OCI-LY1 (cell line): ENCODE measurements at regions not wholly inside any gene's neighbourhood (a gene's known extent, or its start where the extent isn't known, plus 50 kb on each side); places are given as distances from the start of the nearest gene placed in this dataset.

Experiments
- H2AFZ ChIP-seq: fragments of 200-600 bp; sonication (generic), shearing (Covaris generic); 2 replicates; pipeline ENCODE4 v1.6.0; 2014; ENCODE audit warnings: antibody characterized with exemption, mild to moderate bottlenecking, low read length
- H3F3A ChIP-seq: fragments of 200-600 bp; sonication (generic), shearing (Covaris generic); 2 replicates; pipeline ENCODE4 v1.6.0; 2014; ENCODE audit warnings: mild to moderate bottlenecking, antibody characterized with exemption, low read length, moderate library complexity; ENCODE audit not compliant: insufficient read depth
- H3K27ac ChIP-seq: fragments of 200-600 bp; sonication (generic); 2 replicates; pipeline ENCODE4 v1.5.1; 2014; ENCODE audit warnings: low read length, mixed run types, mild to moderate bottlenecking, low read depth; ENCODE audit not compliant: poor library complexity, severe bottlenecking
- H3K27me3 ChIP-seq: fragments of 200-600 bp; sonication (generic); 2 replicates; pipeline ENCODE4 v1.6.0; 2014; ENCODE audit warnings: antibody characterized with exemption, mild to moderate bottlenecking, low read length, moderate library complexity; ENCODE audit not compliant: insufficient read depth
- H3K36me3 ChIP-seq: fragments of 200-600 bp; sonication (generic); 2 replicates; pipeline ENCODE4 v1.6.1; 2014; ENCODE audit warnings: mild to moderate bottlenecking, antibody characterized with exemption, low read length, moderate library complexity, mixed read lengths; ENCODE audit not compliant: insufficient read depth
- H3K4me1 ChIP-seq: fragments of 200-600 bp; sonication (generic); 2 replicates; pipeline ENCODE4 v1.5.1; 2014; ENCODE audit warnings: mild to moderate bottlenecking, low read length, moderate library complexity; ENCODE audit not compliant: insufficient read depth, severe bottlenecking
- H3K4me2 ChIP-seq: fragments of 200-600 bp; sonication (generic), shearing (Covaris generic); 2 replicates; pipeline ENCODE4 v1.6.1; 2014; ENCODE audit warnings: low read length
- H3K4me3 ChIP-seq: fragments of 200-600 bp; sonication (generic); 2 replicates; pipeline ENCODE4 v1.5.1; 2014; ENCODE audit warnings: low read length, low read depth, mild to moderate bottlenecking, mixed read lengths; ENCODE audit not compliant: poor library complexity, severe bottlenecking
- H3K79me2 ChIP-seq: fragments of 200-600 bp; shearing (Covaris generic); 2 replicates; pipeline ENCODE4 v1.6.1; 2016; ENCODE audit warnings: mixed run types, low read length, mixed read lengths; ENCODE audit not compliant: insufficient read depth
- H3K9ac ChIP-seq: fragments of 200-600 bp; sonication (generic), shearing (Covaris generic); 2 replicates; pipeline ENCODE4 v1.6.1; 2014; ENCODE audit warnings: mild to moderate bottlenecking, low read length, mixed read lengths
- H3K9me2 ChIP-seq: fragments of 200-600 bp; sonication (generic), shearing (Covaris generic); 2 replicates; pipeline ENCODE4 v1.6.1; 2014; ENCODE audit warnings: low read depth, mild to moderate bottlenecking, low read length, mixed read lengths
- H3K9me3 ChIP-seq: fragments of 200-600 bp; shearing (Covaris generic); 2 replicates; pipeline ENCODE4 v1.6.1; 2014; ENCODE audit warnings: low read length, mixed read lengths
- H4K20me1 ChIP-seq: fragments of 200-600 bp; sonication (generic), shearing (Covaris generic); 2 replicates; pipeline ENCODE4 v1.6.0; 2016; ENCODE audit warnings: mild to moderate bottlenecking, low read length; ENCODE audit not compliant: insufficient read depth
- EZH2 ChIP-seq: fragments of 200-600 bp; sonication (generic), shearing (Covaris generic); IDR thresholded peaks from 2 replicates; pipeline ENCODE4 v1.8.0; 2017; ENCODE audit warnings: borderline replicate concordance, mixed run types, mild to moderate bottlenecking, antibody characterized with exemption, low read length, moderate library complexity, mixed read lengths
- TF ChIP-seq, protein P1 (sequence below): fragments of 200-600 bp; sonication (generic), shearing (Covaris generic); IDR thresholded peaks from 2 replicates; pipeline ENCODE4 v1.5.1; 2017; ENCODE audit warnings: mild to moderate bottlenecking, antibody characterized with exemption, low read length, moderate library complexity, mixed read lengths

GRCh38 chr16:85184404-85184803, 72.1 kb upstream of the CIBAR2 start:
- no peak overlapping the region for H3K27ac ChIP-seq
- H3K36me3 ChIP-seq, result no peaks in the 10 kb centered on the region
- H3F3A ChIP-seq, result no peaks in the 10 kb centered on the region
- no peak overlapping the region for H3K4me2 ChIP-seq
- no peak overlapping the region for H3K4me3 ChIP-seq
- H2AFZ ChIP-seq, result no peak overlapping the region
- H3K9me3 ChIP-seq, result no peaks in the 10 kb centered on the region
- H3K9me2 ChIP-seq, result no peaks in the 10 kb centered on the region
- peaks cover 12% of the 10 kb centered on the region; the same call in 1 of the 2 replicates for H3K27me3 ChIP-seq
- no peaks in the 10 kb centered on the region for H4K20me1 ChIP-seq
- no peaks in the 10 kb centered on the region for H3K4me1 ChIP-seq
- H3K9ac ChIP-seq, result no peak overlapping the region
- TF ChIP-seq EZH2, result no peak
- TF ChIP-seq, protein P1, sequence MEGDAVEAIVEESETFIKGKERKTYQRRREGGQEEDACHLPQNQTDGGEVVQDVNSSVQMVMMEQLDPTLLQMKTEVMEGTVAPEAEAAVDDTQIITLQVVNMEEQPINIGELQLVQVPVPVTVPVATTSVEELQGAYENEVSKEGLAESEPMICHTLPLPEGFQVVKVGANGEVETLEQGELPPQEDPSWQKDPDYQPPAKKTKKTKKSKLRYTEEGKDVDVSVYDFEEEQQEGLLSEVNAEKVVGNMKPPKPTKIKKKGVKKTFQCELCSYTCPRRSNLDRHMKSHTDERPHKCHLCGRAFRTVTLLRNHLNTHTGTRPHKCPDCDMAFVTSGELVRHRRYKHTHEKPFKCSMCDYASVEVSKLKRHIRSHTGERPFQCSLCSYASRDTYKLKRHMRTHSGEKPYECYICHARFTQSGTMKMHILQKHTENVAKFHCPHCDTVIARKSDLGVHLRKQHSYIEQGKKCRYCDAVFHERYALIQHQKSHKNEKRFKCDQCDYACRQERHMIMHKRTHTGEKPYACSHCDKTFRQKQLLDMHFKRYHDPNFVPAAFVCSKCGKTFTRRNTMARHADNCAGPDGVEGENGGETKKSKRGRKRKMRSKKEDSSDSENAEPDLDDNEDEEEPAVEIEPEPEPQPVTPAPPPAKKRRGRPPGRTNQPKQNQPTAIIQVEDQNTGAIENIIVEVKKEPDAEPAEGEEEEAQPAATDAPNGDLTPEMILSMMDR, result no peak
- no peaks in the 10 kb centered on the region for H3K79me2 ChIP-seq

- H4K20me1 ChIP-seq, result no peaks in the 10 kb centered on the region
- H3K4me2 ChIP-seq, result no peak overlapping the region
- no peaks in the 10 kb centered on the region for H3F3A ChIP-seq
- H3K4me3 ChIP-seq, result no peak overlapping the region
- no peak overlapping the region for H2AFZ ChIP-seq
- no peak for TF ChIP-seq EZH2
- TF ChIP-seq, protein P1, result no peak
- no peaks in the 10 kb centered on the region for H3K36me3 ChIP-seq
- peaks cover 12% of the 10 kb centered on the region; the same call in 1 of the 2 replicates for H3K27me3 ChIP-seq
- H3K9me2 ChIP-seq, result no peaks in the 10 kb centered on the region
- no peak overlapping the region for H3K9ac ChIP-seq
- H3K27ac ChIP-seq, result no peak overlapping the region
- no peaks in the 10 kb centered on the region for H3K9me3 ChIP-seq
- no peaks in the 10 kb centered on the region for H3K79me2 ChIP-seq
- no peaks in the 10 kb centered on the region for H3K4me1 ChIP-seq
Observed at GRCh38 chr16:85185303-85186100, 73.2 kb upstream of the CIBAR2 start.

DNA sequence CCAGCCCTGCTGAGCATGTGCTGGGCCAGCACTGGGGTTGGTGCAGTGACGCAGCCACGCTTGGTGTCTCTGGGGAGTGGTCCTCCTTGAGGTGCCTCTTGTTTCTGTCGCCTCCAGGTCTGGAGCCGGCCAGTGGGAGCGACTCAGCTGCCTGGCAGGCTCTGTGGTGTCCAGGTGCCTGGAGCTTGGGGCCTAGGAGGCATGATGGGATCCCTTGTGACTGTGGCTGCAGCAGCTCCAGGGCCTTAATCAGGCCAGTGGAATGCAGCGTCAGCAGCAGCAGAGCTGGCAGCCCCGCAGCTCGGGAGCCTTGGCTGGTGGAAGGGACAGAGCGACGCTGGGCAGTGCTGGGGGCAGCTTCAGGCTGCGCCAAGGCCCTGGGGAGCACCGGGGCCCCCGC, 74.7 kb upstream of the CIBAR2 start:
- H2AFZ ChIP-seq, result no peak overlapping the region
- peaks cover 12% of the 10 kb centered on the region; the same call in 1 of the 2 replicates for H3K27me3 ChIP-seq
- H4K20me1 ChIP-seq, result no peaks in the 10 kb centered on the region
- no peaks in the 10 kb centered on the region for H3K9me2 ChIP-seq
- H3K36me3 ChIP-seq, result no peaks in the 10 kb centered on the region
- no peak overlapping the region for H3K4me2 ChIP-seq
- no peaks in the 10 kb centered on the region for H3F3A ChIP-seq
- H3K27ac ChIP-seq, result no peak overlapping the region
- H3K9ac ChIP-seq, result no peak overlapping the region
- no peak overlapping the region for H3K4me3 ChIP-seq
- no peaks in the 10 kb centered on the region for H3K4me1 ChIP-seq
- no peaks in the 10 kb centered on the region for H3K79me2 ChIP-seq
- TF ChIP-seq EZH2, result no peak
- TF ChIP-seq, protein P1, result no peak
- H3K9me3 ChIP-seq, result no peaks in the 10 kb centered on the region
